ENCODE measurements at regions not wholly inside any gene's neighbourhood (a gene's known extent, or its start where the extent isn't known, plus 50 kb on each side); places are given as distances from the start of the nearest gene placed in this dataset.

GRCh38 chr1:222420633-222421032 is 127.3 kb downstream of the HHIPL2 start:
- no peak for TF ChIP-seq CTCF (IDR thresholded peaks at IDR 0.05; ENCODE audit: insufficient read depth, low read length, missing control alignments)
- CTCF ChIA-PET: no interaction called here
- no peak for DNase-seq (ENCODE audit: low read depth, low spot score)
- no peak overlapping the region for H3K4me3 ChIP-seq (ENCODE audit: low read depth, low read length)
- POLR2A ChIA-PET: no interaction called here

GRCh38 chr1:222418654-222419053 is 129.2 kb downstream of the HHIPL2 start:
- no peak for TF ChIP-seq CTCF (IDR thresholded peaks at IDR 0.05; ENCODE audit: insufficient read depth, low read length, missing control alignments)

GRCh38 chr1:222417264-222417663 is 130.6 kb downstream of the HHIPL2 start:
- no peak overlapping the region for H3K4me3 ChIP-seq (ENCODE audit: low read depth, low read length)
- CTCF ChIA-PET: interaction anchor here (1.4 kb wide), 1 partner anchor 676 kb away, joined by 3 read pairs; the partner anchor contains the start of gene DUSP10
- DNase-seq (ENCODE audit: low read depth, low spot score): no peak
- no peak for TF ChIP-seq CTCF (IDR thresholded peaks at IDR 0.05; ENCODE audit: insufficient read depth, low read length, missing control alignments)
- POLR2A ChIA-PET: no interaction called here

More at GRCh38 chr1:222418654-222419053, 129.2 kb downstream of the HHIPL2 start:
- ChIA-PET CTCF (interaction anchor here (1.2 kb wide), 1 partner anchor 19 kb away, joined by 3 read pairs; no protein-coding TSS in a partner anchor), POLR2A (no interaction called here)
- no peak for DNase-seq (ENCODE audit: low read depth, low spot score)
- no peak overlapping the region for H3K4me3 ChIP-seq (ENCODE audit: low read depth, low read length)

GRCh38 chr1:222416001-222416791 is 131.7 kb downstream of the HHIPL2 start:
- ChIA-PET POLR2A (no interaction called here), CTCF (interaction anchor here (1.4 kb wide), 1 partner anchor 675 kb away, joined by 3 read pairs; the partner anchor contains the start of gene DUSP10)
- no peak overlapping the region for H3K4me3 ChIP-seq (ENCODE audit: low read depth, low read length)
- no peak for TF ChIP-seq CTCF (IDR thresholded peaks at IDR 0.05; ENCODE audit: insufficient read depth, low read length, missing control alignments)
- no peak for DNase-seq (ENCODE audit: low read depth, low spot score)

GRCh38 chr1:222415441-222415840 is 132.5 kb downstream of the HHIPL2 start:
- ChIA-PET CTCF (no interaction called here), POLR2A (no interaction called here)
- DNase-seq (ENCODE audit: low read depth, low spot score): no peak
- H3K4me3 ChIP-seq (ENCODE audit: low read depth, low read length): no peak overlapping the region
- TF ChIP-seq CTCF (IDR thresholded peaks at IDR 0.05; ENCODE audit: insufficient read depth, low read length, missing control alignments): no peak

- POLR2A ChIA-PET: no interaction called here
- CTCF ChIA-PET: interaction anchor here (0.6 to 1.1 kb wide), 3 partner anchors 19 to 1266 kb away, joined by 3 to 4 read pairs (median 3); no protein-coding TSS in a partner anchor
- TF ChIP-seq CTCF (IDR thresholded peaks at IDR 0.05; ENCODE audit: insufficient read depth, low read length, missing control alignments): no peak
- no peak overlapping the region for H3K4me3 ChIP-seq (ENCODE audit: low read depth, low read length)
- DNase-seq (ENCODE audit: low read depth, low spot score): no peak
These were observed 133.8 kb downstream of the HHIPL2 start for GRCh38 chr1:222413991-222414549.
